GM12875 (cell line): ENCODE measurements at regions not wholly inside any gene's neighbourhood (a gene's known extent, or its start where the extent isn't known, plus 50 kb on each side); places are given as distances from the start of the nearest gene placed in this dataset.
"Not testable (repeated sequence)": the region's sequence is repeated elsewhere in the genome, so short reads cannot be mapped to it uniquely, and the experiment has no call there.

Experiments used
- H3K4me3 ChIP-seq: one replicate; pipeline ENCODE4 v1.5.1; 2011; ENCODE audit warnings: low read depth, low read length, control low read depth
- CTCF ChIP-seq: IDR thresholded peaks from 2 replicates; pipeline ENCODE4 v1.5.1; 2011; ENCODE audit warnings: low read depth, mild to moderate bottlenecking, control low read depth, inconsistent platforms, low read length, moderate library complexity, borderline replicate concordance; ENCODE audit not compliant: insufficient read depth

DNA sequence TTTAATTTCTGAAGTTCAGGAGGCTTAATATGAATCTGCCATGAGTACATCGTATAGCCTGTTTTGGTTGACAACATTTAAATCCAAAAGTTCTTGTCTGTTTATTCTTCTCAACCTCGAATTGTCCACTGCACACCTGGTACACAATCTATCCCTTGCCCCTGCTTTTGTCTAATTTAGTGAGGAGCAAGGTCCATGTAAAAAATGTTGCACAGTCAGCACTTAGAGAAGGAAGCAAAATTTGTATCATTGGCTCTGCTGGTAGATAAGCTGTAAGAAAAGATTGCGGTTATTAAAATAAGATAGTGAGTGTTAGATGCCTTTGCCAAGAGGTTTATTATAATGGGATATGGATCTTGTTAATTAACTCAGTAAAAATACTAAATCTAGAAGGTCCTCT is 761.5 kb downstream of the RAPGEF2 start:
- no peak for TF ChIP-seq CTCF
- no peak overlapping the region for H3K4me3 ChIP-seq

DNA sequence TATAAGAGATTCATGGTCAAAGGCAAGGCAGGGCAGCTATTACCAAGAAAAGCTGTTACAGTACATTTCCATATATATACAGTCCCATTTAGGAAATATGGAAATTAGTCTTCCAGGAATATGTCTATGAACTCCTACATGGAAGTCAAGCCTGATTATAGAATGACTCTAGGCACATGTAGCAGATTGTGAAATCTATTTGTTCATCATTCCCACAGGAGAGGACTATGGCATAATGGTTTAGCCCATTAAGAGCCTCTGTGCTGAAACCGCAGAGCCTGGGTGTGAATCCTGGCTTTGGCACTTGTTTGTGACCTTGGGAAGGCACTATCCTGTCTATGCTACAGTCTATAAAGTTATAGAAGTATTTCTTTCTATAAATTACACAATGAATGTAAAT is 764.8 kb downstream of the RAPGEF2 start:
- H3K4me3 ChIP-seq: no peak overlapping the region
- TF ChIP-seq CTCF: no peak

- not testable (repeated sequence) for H3K4me3 ChIP-seq
Measured at GRCh38 chr4:159868936-159869335, 766.1 kb downstream of the RAPGEF2 start.

- TF ChIP-seq CTCF: no peak
- no peak overlapping the region for H3K4me3 ChIP-seq
Measured at GRCh38 chr4:159871141-159871540, 768.3 kb downstream of the RAPGEF2 start.

GRCh38 chr4:159881158-159881557 is 778.3 kb downstream of the RAPGEF2 start:
- TF ChIP-seq CTCF: no peak

GRCh38 chr4:159884989-159885388 is 782.1 kb downstream of the RAPGEF2 start:
- H3K4me3 ChIP-seq: no peak overlapping the region
- TF ChIP-seq CTCF: no peak

More at GRCh38 chr4:159881158-159881557, 778.3 kb downstream of the RAPGEF2 start:
- no peak overlapping the region for H3K4me3 ChIP-seq

DNA sequence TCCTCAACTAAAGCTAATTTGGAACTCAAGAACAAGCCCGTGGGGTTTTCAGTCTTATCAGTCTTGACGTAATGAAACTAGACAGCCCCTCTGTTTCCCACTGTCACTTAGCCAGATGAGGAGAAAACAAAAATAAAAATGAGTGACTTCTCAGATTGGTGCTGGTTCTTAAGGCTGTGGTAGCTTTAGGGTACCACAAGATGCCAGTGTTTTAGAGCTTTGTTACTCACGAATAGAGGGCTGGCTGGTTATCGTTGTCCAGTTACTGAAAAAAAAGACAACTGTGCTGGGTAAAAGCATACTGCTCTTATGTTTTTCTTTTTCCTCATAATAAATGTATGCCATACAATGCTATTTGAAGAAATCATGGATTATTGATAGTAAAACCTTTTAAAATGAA is 796.7 kb downstream of the RAPGEF2 start:
- TF ChIP-seq CTCF: no peak
- no peak overlapping the region for H3K4me3 ChIP-seq

GRCh38 chr4:159900562-159900961 is 797.7 kb downstream of the RAPGEF2 start:
- no peak for TF ChIP-seq CTCF
- H3K4me3 ChIP-seq: no peak overlapping the region
